HL-60 (cell line): ENCODE measurements at regions not wholly inside any gene's neighbourhood (a gene's known extent, or its start where the extent isn't known, plus 50 kb on each side); places are given as distances from the start of the nearest gene placed in this dataset.

Source experiments
- CTCF ChIP-seq: IDR thresholded peaks from one replicate; pipeline ENCODE4 v1.5.1; 2011; ENCODE audit warnings: low read length, control low read depth, inconsistent platforms; ENCODE audit not compliant: insufficient read depth
- POLR2AphosphoS5 ChIP-seq: IDR thresholded peaks from 2 replicates; pipeline ENCODE4 v1.6.1; 2012; ENCODE audit warnings: low read depth
- REST ChIP-seq: IDR thresholded peaks from 2 replicates; pipeline ENCODE4 v1.6.1; 2012; ENCODE audit warnings: low read depth; ENCODE audit not compliant: insufficient replicate concordance
- SPI1 ChIP-seq: IDR thresholded peaks from 2 replicates; pipeline ENCODE4 v1.6.1; 2012; ENCODE audit warnings: low read depth, mild to moderate bottlenecking, borderline replicate concordance

- TF ChIP-seq CTCF (no peak), POLR2AphosphoS5 (no peak), REST (no peak), SPI1 (no peak)
These were observed 60.2 kb downstream of the ATOH1 start for GRCh38 chr4:93888768-93889167.
